ENCODE measurements at regions not wholly inside any gene's neighbourhood (a gene's known extent, or its start where the extent isn't known, plus 50 kb on each side); places are given as distances from the start of the nearest gene placed in this dataset.

DNA sequence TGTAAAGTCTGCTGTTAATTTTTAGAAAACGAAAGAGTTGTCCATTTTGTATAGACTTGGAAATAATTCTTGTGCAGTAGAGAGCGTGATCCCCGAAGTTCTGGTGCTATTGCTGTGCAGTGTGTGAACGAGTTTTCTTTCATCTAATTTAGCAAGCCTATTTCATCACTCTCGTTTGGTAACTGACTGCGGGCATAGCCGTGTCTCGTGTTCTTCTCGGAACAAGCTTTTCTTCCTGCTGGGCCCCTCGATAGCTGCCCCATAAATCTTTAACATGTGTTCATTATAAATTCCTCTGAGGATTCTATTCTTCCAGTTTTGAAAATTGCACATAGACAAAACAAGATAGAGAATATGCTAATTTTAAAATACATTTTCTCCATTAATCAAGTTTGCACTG is 622.0 kb upstream of the PFKP start:
- DNase-seq (ENCODE audit: low read depth) = no peak

DNA sequence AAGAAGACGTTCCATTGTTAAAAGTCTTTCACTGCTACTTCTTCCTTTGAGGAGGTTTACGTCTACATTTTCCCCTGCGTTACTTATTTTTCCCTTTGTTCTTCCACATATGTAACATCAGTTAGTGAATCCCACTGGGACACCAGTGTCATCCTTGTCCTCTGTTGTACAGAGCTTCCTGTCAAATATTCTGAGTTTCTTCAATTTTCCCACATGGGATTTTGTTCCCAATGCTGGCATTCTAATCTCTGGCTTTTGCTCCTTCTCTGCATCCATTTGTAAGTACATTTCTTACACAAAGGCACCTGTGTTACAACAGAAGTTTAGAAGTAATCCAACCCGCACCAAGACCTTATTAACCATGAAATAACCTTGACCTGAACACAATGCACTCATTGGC is 627.4 kb upstream of the PFKP start:
- no peak for DNase-seq (ENCODE audit: low read depth)

DNA sequence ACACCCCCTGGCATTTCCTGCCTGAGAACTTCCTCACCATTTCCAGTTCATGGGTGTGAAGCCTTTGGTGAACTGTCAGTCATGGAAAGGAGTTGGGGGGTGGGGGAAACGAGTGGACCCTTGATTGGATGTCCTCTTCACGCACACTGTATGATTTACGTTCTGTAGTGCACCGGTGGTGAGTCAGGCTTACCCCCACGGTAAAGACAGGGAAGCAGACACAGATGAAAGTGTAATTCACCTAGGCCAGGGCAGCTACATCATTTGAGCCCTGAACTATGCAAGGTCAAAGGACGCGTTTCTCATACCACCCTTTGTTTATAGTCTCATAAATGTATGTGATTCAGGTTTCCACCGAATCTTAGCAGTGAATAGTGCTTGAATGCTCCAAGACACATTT is 628.3 kb upstream of the PFKP start:
- no peak for DNase-seq (ENCODE audit: low read depth)

DNA sequence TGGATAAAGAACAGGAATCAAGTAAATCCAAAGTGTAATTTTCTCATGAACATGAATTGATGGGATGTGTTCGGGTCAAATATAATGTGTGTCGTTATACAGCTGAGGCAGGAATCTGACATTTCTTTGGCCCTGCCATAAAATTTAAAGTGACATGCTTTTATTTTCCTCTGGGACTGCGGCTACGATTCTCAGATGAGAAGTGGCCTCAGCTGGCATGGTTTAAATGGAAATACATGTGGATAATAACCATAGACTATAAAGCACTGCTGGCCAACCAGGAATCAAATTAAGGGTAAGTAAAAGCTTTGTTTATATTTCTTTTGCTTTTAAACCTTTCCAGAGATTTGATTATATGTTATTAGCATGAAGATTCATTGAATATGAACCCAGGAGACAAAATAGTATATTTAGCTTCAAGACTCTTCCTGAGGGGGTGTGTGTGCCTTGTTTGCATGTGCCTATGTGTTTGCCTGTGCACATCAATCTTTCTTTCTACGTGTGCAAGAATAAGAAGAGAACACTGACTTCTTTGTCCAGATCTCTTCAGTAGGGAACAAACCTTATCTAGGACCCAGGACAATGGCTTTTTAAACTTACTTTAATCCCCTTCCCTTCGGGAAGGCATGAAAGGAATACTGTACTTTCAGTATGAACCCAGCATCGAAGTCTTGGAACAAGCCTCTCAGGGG is 629.0 kb upstream of the PFKP start:
- DNase-seq (ENCODE audit: low read depth) = no peak

DNA sequence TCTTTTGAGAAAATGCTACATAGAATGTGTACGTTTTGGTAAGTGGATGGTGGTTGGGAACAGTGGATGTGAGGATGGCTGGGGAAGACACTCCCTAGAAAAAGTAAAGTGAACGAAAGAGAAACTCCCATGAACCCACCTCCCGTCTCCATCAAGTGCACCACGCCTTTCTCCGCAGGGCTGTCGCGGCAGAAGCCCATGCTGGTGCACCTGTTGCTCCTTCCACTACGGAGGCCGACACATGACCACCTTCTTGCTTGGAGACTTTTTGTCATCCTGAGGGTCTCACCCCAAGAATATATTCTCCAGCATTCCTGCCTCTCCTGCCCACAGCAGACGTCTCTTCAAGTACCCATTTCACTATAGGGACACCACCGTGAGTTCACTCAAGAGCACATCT is 630.4 kb upstream of the PFKP start:
- DNase-seq (ENCODE audit: low read depth) = no peak

DNA sequence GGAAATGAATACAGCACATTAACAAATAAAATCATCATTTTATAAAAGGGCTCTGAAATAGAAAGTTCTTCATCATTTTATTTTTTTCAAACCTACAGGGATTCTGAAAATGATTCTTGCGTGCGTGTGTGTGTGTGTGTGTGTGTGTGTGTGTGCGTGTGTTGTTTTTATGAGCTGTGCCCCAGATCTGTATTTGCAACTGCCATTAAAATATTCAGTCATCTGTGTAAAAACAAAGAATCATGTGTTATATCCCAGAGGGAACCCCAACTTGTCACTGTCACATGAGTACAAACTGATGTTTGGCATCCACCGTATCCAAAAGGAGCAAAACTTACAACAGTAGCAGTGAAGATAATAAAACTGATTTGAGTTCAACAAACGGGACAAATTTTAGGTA is 635.4 kb upstream of the PFKP start:
- DNase-seq (ENCODE audit: low read depth) = no peak

DNA sequence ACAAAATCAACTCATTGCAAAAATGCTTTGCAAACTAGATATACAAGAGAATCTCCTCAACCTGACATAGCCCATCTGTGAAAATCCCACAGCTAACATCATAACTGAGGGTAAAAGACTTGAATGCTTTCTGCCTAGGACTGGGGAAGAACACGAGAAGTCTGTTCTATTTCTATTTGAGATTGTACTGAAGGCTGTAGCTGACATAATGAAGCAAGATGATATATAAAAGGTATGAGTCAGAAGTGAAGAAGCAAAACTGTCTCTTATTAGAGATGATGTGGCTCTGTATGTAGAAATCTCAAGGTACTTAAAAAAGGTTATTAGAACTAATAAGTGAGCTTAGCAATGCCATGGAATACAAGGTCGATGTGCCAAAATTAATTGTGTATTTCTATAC is 639.9 kb upstream of the PFKP start:
- no peak for DNase-seq (ENCODE audit: low read depth)

DNA sequence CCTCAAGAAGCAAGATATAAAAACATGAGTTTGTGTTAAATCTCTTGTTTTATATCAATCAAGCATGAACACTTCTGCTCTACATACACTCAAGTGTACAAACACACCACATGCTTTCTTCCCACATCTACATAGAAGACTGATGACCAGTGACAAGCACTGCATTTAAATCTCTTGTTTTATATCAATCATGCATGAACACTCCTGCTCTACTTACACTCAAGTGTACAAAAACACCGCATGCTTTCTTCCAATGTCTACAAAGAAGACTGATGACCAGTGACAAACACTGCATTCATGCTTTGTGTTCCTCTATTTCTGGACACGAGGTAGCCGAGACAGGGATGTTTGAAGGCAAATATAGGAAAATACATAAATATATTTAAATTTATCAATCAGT is 642.0 kb upstream of the PFKP start:
- no peak for DNase-seq (ENCODE audit: low read depth)

DNA sequence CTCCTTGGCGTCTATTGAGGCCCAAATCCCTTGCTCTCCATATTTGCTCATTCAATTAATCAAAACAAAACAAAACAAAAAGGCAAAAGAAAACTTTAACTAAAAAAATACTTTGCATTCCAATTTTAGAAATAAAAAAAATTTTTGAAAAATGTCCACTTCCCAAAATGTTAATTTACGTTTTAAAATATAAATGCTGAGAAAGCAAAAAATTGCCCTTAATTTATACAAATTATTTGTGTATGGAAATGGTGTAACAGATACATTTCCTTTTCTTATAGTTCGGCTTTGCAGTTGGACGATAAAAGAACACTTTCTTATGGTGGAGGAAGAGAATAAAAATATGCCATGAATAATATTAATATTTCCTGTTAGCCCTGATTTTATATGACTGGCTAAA is 652.8 kb upstream of the PFKP start:
- no peak for DNase-seq (ENCODE audit: low read depth)

DNA sequence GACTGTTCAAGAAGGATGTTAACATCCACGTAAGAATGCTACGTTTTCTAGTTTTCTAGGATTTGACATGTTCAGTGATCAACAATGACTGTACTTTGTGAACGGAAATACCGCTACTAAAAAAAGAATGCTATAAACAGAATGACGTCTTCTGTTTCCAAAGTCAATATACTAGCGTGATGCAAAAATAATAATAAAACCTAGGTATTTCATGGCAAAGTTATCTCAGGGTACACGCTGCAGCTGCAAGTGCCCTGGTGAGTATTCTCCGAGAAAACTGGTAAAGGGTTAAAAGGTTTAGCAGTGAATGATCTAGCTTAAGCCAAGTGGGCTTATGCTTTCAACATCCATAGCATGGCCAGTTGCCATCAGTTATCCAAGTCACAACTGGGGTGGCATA is 653.3 kb upstream of the PFKP start:
- no peak for DNase-seq (ENCODE audit: low read depth)

DNA sequence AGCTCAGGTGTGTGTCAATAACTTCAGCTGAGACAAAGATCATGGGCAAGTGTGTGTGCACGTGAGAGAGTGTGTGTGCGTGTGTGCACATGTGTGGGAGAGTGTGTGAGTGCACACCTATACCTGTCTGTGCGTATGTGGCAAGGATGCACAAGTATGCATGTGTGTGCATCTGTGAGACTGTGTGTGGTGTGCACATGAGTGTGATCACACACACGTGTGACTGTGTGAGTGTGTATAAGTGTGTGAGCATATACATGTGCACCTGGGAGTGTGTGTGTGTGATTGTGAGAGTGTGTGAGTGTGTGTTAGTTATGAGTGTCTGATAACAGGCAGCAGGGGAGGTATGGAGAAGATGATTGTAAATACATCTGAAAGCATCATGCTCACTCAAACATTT is 657.3 kb upstream of the PFKP start:
- DNase-seq (ENCODE audit: low read depth) = no peak

DNA sequence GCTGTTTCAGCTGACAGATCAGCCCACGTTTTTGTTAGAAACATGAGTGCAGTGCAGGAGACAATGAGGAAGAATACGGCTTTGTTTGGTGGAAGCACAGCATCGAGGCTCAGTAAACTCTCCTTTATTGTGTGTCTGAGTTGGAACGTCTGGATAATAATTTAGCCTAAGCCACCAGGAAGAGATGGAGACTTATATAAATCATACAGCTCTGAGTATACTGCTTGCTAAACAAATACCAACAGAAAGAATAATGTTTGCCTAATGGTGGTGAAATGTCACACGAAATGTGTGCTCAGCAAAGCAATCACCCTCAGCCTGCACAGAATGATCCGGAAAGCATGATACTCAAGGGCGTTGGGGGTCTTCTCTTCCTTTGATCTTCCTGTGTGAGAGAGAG is 664.1 kb upstream of the ADARB2 start:
- DNase-seq (ENCODE audit: low read depth) = no peak

DNA sequence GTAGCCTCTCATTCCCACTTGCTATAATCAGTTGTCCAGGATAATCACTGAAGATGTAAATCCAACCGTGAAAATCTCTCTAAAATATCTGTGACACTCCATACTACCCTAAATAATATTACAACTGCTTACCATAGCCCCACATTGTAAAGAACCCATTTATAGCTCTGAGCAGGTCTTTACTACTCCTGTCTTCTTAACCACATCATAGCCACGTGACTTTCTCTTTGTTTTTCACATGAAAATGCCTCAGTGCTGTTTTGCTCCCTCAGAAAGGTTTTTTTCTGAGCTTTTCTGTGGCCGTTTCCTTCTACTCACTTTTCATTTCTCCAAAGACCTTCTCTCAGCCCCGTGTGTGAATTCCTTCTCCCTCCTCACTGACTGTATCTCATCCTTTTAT is 662.2 kb upstream of the ADARB2 start:
- DNase-seq (ENCODE audit: low read depth) = no peak

DNA sequence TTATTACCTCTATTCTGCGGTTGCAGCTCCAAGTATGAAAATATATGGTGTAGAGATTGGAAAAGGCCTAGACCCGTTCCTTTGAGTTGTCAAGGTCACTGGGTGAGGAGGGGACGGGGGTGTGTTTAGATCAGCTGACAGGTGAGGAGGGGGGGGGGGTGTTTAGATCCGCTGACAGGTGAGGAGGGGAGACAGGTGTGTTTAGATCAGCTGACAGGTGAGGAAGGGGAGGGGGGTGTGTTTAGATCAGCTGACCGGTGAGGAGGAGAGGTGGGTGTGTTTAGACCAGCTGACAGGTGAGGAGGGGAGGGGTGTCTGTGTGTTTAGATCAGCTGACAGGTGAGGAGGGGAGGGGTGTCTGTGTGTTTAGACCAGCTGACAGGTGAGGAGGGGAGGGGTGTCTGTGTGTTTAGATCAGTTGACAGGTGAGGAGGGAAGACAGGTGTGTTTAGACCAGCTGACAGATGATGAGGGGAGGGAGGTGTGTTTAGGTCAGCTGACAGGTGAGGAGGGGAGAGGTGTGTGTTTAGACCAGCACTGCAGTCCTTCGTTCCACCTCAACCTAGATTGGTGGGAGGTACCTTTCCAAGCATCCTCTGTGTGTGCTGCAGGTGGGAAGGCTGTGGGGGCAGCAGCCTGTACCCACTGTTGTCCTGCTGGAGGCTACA is 655.0 kb upstream of the ADARB2 start:
- DNase-seq (ENCODE audit: low read depth) = no peak

DNA sequence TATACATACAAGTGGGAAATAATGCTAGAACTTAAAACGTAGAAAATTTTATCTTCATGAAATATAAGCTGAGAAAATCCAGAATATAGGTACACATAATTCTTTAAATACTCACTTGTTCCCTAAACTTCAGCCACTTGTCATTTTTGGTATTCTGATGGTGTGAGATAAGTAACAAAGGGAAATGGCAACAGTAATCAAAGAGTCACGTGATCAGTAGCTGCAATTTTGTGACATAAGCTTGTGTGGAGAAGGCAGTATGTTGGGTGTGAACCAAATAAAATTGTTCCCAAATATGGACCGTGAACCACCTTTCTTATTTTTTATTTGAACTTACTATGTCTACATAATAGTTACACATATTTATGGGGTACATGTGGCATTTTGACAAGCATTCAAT is 650.3 kb upstream of the ADARB2 start:
- DNase-seq (ENCODE audit: low read depth) = no peak

DNA sequence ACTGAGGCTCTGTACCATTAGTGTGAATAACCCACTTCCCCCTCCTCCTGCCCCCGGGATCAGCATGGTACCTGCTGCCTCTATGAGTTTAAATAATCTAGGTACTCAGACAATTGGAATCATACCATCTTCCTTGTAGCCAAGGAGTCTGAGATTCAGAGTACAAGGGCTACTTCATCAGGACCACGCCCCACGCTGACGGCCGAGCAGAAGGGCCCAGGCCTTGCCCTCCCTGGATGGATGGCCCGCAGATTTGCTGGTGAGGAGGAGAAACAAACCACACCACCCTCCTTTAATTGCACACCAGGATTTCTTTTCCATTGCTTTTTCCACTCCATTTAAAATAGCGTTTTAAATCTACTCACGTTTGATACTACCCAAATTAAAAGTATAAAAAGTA is 649.9 kb upstream of the ADARB2 start:
- no peak for DNase-seq (ENCODE audit: low read depth)

DNA sequence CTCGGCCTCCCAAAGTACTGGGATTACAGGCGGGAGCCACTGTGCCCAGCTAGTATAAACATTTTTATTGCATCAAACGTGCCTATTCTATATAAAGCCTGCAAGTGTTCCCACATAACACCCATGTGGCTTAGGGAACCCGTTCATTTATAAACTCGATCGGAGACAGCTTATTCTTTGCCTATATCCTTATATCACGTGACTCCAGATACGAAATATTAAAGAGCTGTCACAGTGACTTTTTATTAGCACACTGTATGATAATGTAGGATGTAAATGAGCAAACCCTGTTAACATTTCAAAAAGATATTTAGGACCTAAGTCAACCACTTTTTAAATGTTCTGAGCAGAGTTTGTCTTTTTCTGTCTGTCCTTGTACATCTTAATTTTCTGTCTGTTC is 642.9 kb upstream of the ADARB2 start:
- DNase-seq (ENCODE audit: low read depth) = no peak

DNA sequence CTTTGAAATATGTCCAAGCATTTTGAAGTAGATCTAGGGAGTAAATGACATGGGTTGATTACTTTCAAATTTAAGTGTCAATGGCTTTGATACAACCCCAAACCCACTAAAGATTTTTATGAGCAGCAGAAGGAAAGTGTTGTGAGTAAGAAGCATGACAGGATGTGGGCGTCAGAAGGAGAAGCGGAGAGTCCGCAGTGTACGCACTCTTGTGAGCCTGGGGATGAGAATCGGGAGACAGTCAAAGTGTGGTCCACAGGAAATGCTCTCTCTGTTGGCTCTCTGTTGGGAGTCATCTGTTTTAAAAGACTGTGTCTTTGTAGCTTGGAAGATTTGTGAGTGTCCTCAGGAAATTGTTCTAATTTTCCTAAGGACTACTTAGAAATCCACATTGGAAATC is 629.8 kb upstream of the ADARB2 start:
- DNase-seq (ENCODE audit: low read depth) = no peak

DNA sequence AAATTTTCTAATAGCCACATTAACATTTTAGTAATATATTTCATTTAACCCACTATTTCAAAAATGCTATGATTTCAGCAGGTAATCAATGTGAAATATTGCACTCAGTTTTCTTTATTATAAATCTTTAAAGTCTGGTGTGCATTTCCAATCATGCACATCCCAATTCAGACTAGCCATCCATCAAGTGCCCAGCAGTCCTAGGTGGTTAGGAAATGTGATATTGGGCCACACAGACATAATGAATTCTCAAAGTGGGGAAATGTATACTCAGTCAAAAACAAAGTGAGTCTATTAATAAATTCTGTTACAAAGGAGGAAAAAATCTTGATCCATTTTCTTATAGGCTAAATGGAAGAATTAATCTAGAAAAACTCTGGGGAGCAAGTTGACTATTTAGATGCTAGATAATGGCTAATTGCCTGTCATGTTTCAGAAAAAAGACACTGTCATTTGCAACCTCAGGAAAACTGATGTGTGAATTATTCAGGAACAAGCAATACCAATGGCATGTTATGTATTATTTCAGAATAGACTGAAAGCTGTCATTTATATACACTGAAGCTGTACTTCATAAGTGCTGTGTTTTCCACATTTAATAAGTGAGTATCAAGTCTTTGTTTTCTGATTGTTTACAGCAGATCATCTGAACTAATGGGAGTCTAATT is 629.1 kb upstream of the ADARB2 start:
- no peak for DNase-seq (ENCODE audit: low read depth)

DNA sequence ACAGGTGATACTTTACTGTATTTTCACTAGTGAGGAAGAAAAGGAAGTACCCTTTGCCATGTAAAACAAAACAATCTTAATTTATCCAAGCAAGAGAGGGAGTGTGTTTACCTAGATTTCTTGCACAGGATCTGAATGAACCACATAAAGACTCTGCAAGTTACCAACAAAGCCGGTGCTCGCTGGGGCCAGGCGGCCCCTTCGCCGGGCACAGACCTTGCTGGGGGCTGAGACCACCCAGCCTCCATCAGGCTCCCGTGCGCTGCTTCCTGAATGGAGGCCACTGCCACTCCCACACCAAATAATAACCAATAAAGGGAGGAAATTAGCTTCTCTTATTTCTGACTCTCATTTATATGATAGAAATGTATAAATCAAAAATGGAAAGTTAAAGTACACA is 625.0 kb upstream of the ADARB2 start:
- DNase-seq (ENCODE audit: low read depth) = no peak

DNA sequence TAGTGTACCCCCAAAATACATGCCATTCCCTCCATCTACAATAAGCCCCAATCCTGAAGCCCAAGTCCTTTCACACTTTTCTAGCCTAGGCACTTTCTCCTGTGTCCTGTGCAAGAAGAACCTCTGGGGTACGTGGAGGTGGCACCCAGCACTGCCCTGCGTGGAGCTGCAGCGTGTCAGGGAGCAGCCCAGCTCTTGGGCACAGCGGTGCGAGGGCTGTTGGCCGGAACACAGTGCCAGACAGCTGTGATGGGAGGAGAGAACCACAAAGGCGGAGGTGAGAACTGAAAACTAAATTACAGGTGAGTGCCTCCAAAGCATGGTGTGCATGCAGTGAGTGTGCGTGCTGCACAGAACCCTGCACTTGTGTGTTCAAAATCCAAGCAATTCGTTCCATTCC is 621.3 kb upstream of the ADARB2 start:
- DNase-seq (ENCODE audit: low read depth) = no peak

DNA sequence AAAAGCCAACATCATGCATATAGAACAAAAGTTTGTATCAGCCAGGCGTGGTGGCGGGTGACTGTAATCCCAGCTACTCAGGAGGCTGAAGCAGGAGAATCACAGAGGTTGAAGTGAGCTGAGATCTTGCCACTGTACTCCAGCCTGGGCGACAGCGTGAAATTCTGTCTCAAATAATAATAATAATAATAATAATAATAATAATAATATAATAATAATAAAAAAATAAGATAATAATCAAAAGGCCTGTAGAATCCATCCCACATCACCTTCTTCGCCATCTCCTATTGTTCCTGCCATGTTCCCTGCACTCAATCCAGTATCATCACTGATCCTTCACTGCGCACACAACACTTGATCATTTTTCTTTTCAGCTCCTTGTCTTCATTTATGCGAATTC is 619.3 kb upstream of the ADARB2 start:
- no peak for DNase-seq (ENCODE audit: low read depth)

DNA sequence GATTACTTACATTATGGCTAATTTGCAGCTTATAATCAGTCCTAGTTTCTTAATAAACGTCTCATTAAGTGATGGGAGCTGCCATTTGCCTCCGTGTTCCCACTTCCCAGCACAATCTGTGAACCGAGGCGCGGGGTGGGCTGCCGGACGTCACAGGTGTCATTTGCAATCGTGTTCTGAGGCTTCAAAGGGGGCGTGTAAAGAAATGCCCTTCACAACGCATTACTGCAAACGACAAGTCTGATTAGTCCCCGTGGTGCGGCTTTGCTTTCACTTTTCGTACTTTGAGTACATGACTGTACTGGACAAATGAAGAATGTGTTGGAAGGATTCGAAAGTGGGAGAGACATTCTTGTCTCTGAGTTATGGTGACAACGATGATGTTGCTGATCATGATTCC is 614.2 kb upstream of the ADARB2 start:
- DNase-seq (ENCODE audit: low read depth) = no peak

DNA sequence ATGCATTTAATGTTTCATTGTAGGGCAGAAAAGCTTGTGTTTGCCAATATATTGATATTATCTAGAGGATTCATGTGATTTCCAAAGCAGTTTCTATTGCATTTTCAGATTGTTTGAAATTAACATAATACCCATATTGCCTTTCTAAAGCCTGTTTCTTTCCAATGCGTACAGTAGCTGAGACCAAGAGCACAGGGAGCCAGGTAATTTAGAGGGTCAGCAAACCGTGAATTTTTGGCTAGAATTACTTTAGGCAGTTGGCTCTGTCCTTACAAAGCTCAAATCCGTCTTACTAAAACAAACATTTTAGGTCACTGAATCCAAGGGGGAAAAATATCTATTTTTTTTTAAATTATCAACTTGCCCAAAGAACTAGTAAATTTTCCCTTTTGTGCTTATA is 604.9 kb upstream of the ADARB2 start:
- DNase-seq (ENCODE audit: low read depth) = no peak

Measured in GM04504 (cell line).